ENCODE measurements at regions not wholly inside any gene's neighbourhood (a gene's known extent, or its start where the extent isn't known, plus 50 kb on each side); places are given as distances from the start of the nearest gene placed in this dataset.

GRCh38 chr9:107862323-107862722 is 372.8 kb upstream of the KLF4 start:
- Histone ChIP-seq H3K4me3 (no peak overlapping the region), H3K36me3 (no peaks in the 10 kb centered on the region), H3K9me3 (no peaks in the 10 kb centered on the region), H3K27me3 (no peaks in the 10 kb centered on the region), H3K27ac (peak overlapping the region in 1 of 4 donors; percentile 13), H3K4me1 (peaks cover 0 to 12% (median 6%) of the 10 kb centered on the region in 4 donors)
- WGBS, 2 donors, result 56 to 67% methylated on average over 1 of the region's 1 CpG
- TF ChIP-seq EP300 (IDR thresholded peaks at IDR 0.05) (no peak), CTCF (IDR thresholded peaks at IDR 0.05) (no peak), POLR2A (IDR thresholded peaks at IDR 0.05) (no peak), POLR2AphosphoS5 (IDR thresholded peaks at IDR 0.05) (no peak)
- ATAC-seq (ENCODE audit: low FRiP score in 2 of 2) (peak in 1 of 2 donors; percentile 65), DNase-seq (peak in 1 of 2 donors; percentile 27)

GRCh38 chr9:107861075-107861474 is 371.5 kb upstream of the KLF4 start:
- no peak for ATAC-seq (ENCODE audit: low FRiP score in 2 of 2)

GRCh38 chr9:107858260-107858659 is 368.7 kb upstream of the KLF4 start:
- TF ChIP-seq POLR2AphosphoS5 (IDR thresholded peaks at IDR 0.05), result no peak
- TF ChIP-seq EP300 (IDR thresholded peaks at IDR 0.05), result no peak
- no peak for TF ChIP-seq CTCF (IDR thresholded peaks at IDR 0.05)
- no peak for TF ChIP-seq POLR2A (IDR thresholded peaks at IDR 0.05)
- ATAC-seq (ENCODE audit: low FRiP score in 2 of 2), result no peak

More at GRCh38 chr9:107861075-107861474, 371.5 kb upstream of the KLF4 start:
- Histone ChIP-seq H3K4me1 (peaks cover 0 to 4% (median 2%) of the 10 kb centered on the region in 4 donors), H3K27me3 (no peaks in the 10 kb centered on the region), H3K4me3 (no peak overlapping the region), H3K27ac (no peak overlapping the region), H3K36me3 (no peaks in the 10 kb centered on the region), H3K9me3 (no peaks in the 10 kb centered on the region)
- TF ChIP-seq CTCF (IDR thresholded peaks at IDR 0.05) (no peak), POLR2AphosphoS5 (IDR thresholded peaks at IDR 0.05) (no peak), POLR2A (IDR thresholded peaks at IDR 0.05) (no peak), EP300 (IDR thresholded peaks at IDR 0.05) (no peak)
- DNase-seq, result no peak
- WGBS, 2 donors, result 84 to 93% methylated on average over 3 of the region's 3 CpGs

GRCh38 chr9:107856633-107857032 is 367.1 kb upstream of the KLF4 start:
- 62 to 66% methylated on average over 2 of the region's 2 CpGs for WGBS, 2 donors
- Histone ChIP-seq H3K9me3 (peaks cover 2 to 12% (median 6%) of the 10 kb centered on the region in 4 donors), H3K27me3 (no peaks in the 10 kb centered on the region), H3K4me3 (no peak overlapping the region), H3K4me1 (no peaks in the 10 kb centered on the region), H3K36me3 (no peaks in the 10 kb centered on the region), H3K27ac (no peak overlapping the region)
- no peak for ATAC-seq (ENCODE audit: low FRiP score in 2 of 2)
- no peak for DNase-seq
- TF ChIP-seq POLR2AphosphoS5 (IDR thresholded peaks at IDR 0.05) (no peak), EP300 (IDR thresholded peaks at IDR 0.05) (no peak), POLR2A (IDR thresholded peaks at IDR 0.05) (no peak), CTCF (IDR thresholded peaks at IDR 0.05) (no peak)

More at GRCh38 chr9:107858260-107858659, 368.7 kb upstream of the KLF4 start:
- no peak for DNase-seq
- Histone ChIP-seq H3K9me3 (peaks cover 2 to 12% (median 6%) of the 10 kb centered on the region in 4 donors), H3K36me3 (no peaks in the 10 kb centered on the region), H3K4me3 (no peak overlapping the region), H3K27ac (no peak overlapping the region), H3K4me1 (peaks cover 0 to 1% (median 0%) of the 10 kb centered on the region in 4 donors), H3K27me3 (no peaks in the 10 kb centered on the region)
- 87 to 95% methylated on average over 8 of the region's 8 CpGs for WGBS, 2 donors

GRCh38 chr9:107855164-107855563 is 365.6 kb upstream of the KLF4 start:
- TF ChIP-seq POLR2AphosphoS5 (IDR thresholded peaks at IDR 0.05) (no peak), CTCF (IDR thresholded peaks at IDR 0.05) (no peak), EP300 (IDR thresholded peaks at IDR 0.05) (no peak), POLR2A (IDR thresholded peaks at IDR 0.05) (no peak)
- Histone ChIP-seq H3K36me3 (no peaks in the 10 kb centered on the region), H3K4me3 (no peak overlapping the region), H3K4me1 (no peaks in the 10 kb centered on the region), H3K27ac (no peak overlapping the region), H3K27me3 (no peaks in the 10 kb centered on the region), H3K9me3 (peaks cover 2 to 12% (median 6%) of the 10 kb centered on the region in 4 donors)
- ATAC-seq (ENCODE audit: low FRiP score in 2 of 2) (no peak), DNase-seq (no peak)
- WGBS, 2 donors, result 94 to 96% methylated on average over 1 of the region's 1 CpG
